NCI-H510A (cell line): ENCODE measurements at regions not wholly inside any gene's neighbourhood (a gene's known extent, or its start where the extent isn't known, plus 50 kb on each side); places are given as distances from the start of the nearest gene placed in this dataset.
"Not testable (repeated sequence)": the region's sequence is repeated elsewhere in the genome, so short reads cannot be mapped to it uniquely, and the experiment has no call there.

Experiments used
- DNase-seq: peaks from one replicate; lab custom pipeline; 2025; lab: John Stamatoyannopoulos, UW

GRCh38 chr3:79968418-79968817 lies 200.6 kb upstream of the ROBO1 start:
- no peak for DNase-seq

DNA sequence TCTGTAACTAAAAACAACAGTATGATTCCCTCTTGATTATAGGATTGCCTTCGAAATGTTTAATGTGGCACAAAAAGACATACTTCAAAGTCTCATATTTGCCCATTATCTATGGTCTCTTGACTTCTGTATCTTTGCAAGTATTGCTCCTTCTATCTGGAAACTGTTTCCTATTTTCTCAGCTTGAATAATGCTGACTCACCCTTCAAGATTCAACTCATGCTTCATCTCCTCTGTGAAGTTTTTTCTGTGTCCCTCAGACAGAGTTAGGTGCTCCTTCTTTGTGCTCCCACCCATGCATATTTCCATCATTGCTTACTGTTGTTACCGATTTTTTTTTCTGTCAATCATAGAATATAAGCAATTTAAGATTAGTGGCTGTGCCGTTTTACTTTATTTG lies 192.8 kb upstream of the ROBO1 start:
- no peak for DNase-seq

DNA sequence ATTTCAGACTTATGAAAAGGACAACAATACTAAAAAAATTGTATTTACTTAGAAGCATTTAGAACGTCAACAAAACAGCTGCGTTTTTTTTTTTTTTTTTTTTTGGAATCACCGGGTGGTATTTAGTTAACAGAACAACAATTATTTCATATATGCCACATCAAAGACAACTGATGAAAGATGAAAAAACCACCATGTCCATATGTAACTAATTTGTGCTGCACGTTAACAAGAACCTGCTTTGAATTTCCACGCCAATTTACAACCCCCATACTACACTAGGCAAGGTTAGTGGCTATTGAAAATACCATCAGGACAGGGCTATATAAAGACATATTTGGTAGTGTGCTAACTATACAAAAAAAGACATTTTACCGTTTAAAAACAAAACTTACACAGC lies 189.3 kb upstream of the ROBO1 start:
- DNase-seq, result no peak

- DNase-seq, result no peak
Measured at GRCh38 chr3:79954756-79955155, 187.0 kb upstream of the ROBO1 start.

DNA sequence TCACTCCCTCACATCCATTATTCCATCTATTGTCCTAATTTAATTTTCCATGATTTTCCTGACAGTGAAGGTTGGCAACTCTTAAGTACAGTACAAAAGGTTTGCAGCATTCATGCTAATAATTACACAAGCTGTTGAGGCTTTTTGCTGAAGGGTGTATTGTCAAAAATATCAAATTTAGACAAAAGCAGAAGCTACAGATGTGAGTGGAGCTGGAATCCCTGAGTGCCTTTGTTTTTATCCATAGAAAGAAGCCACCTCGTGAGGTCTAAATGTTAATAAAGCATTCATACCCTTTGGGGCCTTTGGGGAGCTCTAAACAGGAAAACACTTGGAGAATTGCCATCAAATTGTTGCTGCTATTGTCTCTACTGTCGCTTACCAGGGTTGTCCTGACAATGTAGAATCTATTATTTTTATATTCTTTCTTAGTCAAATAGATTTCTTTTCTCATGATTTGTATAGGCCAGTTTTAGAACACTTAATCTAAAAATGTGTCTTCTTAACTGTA lies 185.8 kb upstream of the ROBO1 start:
- DNase-seq, result no peak

GRCh38 chr3:79951426-79951825 lies 183.6 kb upstream of the ROBO1 start:
- DNase-seq, result not testable (repeated sequence)

DNA sequence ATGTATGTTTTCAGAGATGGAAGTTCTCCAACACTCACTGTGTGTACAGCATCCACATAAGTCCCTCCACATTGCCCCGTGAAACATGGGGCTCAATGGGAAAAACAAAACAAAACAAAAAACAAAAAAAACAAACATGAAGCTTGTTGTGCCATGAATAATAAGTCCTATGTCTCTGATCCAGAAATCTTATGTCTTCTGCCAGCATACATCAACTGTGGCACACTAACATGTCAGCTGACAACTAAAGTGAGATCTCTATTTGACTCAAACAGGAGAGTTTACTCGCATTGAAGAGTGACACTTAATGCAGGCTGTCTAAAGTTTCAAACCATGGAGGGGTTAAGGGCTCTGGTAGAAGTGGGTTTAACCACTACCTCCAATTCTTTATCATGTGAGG lies 180.2 kb upstream of the ROBO1 start:
- no peak for DNase-seq

- no peak for DNase-seq
Measured at GRCh38 chr3:79947469-79947868, 179.7 kb upstream of the ROBO1 start.

DNA sequence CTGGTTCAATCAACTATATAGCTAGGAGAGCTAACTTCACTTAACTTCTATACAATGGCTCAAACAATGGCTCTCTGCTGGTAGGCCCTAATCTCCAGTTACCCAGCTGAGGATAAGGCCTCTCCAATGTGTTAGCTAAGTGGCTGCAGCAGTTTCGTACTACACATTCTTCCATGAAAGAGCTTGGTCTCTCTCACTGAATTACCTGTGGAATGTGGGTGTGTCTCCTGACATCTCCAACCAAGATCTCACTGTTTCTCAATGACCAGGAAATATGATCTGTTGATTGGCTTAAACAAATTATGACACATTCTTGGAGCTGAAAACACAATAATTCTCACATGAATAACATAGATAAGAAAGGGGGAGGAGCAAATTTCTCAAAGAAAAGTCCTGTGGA lies 169.8 kb upstream of the ROBO1 start:
- DNase-seq, result no peak

DNA sequence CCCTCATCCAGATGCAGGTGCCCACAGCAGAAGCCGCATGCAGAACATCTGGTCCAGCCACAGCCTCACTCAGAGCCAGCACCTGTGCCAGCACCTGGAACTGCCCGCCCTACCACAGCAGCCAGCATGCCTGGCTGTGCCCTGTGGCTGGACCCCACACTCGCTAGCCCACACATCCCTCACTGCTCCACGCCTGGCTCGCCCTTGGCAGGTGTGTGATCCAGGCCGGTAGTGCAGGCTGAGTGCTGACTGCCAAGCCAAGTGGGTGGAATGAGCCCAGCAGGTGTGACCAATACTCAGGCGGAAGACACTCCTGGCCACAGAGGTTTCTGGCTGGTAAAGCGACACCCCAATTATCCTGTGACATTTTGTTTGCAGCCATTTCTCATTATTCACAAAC lies 162.4 kb upstream of the ROBO1 start:
- DNase-seq, result no peak

- DNase-seq, result no peak
Measured at GRCh38 chr3:79928687-79929408, 161.1 kb upstream of the ROBO1 start.

DNA sequence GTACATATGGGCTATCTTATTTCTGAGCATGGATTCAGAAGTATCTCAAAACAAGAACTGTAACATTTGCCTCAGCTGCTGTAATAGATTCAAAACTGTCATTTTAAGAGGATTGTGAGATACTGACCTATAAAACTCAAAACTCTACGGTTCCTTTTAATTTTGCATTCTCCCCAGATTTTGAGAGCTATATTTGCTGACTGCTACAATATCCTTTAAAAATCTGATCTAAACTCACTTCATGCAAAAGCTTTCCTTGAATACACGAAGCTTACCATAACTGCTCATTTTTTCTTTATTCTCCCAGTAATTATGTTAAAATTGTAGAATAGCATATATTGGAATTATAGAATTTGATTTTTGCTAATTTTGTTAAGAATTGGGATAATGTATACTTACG lies 158.7 kb upstream of the ROBO1 start:
- DNase-seq, result no peak

DNA sequence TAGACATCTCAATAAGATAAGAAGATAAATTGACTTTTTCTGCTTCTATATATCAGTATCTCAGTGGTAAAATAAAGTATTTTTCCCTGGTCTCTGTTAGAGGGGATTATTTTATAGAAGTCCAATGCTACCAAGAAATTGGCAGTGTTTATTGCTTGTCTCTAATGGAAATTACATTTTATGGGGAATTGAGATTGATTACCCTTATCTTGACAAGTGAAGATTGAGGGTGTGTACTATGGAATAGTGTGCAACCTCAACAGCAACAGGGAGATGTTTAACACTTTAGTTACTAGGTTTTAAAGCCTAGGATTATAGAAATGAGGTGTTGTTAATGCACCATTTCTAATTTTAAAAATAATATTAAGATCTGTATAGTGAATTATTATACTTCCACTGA lies 154.8 kb upstream of the ROBO1 start:
- no peak for DNase-seq

DNA sequence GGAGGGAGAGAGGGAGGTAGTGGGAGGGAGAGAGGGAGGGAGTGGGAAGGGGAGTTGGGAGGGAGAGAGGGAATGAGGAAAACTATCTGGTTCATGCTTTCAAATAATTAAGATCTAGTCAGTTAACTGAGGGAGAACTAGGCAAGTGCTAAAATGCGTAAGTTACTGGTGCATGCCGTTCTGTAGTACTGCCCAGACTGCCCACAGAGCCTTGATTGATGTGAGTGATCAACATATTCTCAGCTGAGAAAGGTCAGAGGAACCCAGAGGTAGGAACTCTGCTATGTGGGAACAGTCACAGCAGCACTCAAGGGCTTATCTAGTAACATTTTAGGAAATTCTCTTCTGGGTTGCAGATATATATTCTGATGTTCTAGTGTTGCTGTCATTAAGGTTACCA lies 149.8 kb upstream of the ROBO1 start:
- DNase-seq, result no peak

DNA sequence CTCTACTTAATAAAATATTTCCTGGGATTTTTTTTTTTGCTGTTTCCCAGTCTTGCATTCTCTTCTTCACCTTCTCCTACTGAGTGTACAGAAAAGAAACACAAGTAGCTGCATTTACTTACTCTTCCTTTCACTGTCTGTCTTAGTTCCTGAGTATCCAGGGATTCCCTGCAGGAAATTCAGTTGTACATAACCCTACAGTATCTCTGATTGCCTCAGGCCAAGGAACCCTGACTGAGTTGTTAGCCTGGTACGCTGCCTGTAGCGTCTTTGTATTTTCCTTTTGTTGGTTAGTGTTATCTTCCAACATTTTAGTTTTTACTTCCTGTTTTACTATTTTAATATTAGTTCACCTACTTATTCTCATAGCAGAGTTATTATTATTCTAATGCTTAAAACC lies 142.5 kb upstream of the ROBO1 start:
- no peak for DNase-seq

- DNase-seq, result no peak
Measured at GRCh38 chr3:79906106-79906505, 138.3 kb upstream of the ROBO1 start.

GRCh38 chr3:79902151-79902550 lies 134.4 kb upstream of the ROBO1 start:
- no peak for DNase-seq

DNA sequence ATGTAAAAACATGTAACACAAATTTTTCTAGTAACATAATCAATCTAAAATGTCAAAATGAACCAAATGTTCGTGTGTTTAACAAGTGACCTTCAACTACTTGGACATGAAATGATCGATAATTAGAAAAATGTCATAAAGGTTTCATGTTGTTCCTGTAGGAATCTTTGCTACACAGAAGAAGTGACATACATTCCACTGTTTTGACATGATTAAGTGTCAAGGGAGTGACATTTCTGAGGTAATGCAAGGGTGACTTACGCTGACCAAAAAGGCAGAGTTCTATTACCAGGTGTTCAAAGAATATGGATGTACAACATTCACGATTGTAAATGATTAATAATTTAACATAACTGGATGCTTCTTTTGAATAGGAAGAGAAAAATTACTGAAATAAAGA lies 131.1 kb upstream of the ROBO1 start:
- no peak for DNase-seq

- no peak for DNase-seq
Measured at GRCh38 chr3:79896086-79896485, 128.3 kb upstream of the ROBO1 start.

DNA sequence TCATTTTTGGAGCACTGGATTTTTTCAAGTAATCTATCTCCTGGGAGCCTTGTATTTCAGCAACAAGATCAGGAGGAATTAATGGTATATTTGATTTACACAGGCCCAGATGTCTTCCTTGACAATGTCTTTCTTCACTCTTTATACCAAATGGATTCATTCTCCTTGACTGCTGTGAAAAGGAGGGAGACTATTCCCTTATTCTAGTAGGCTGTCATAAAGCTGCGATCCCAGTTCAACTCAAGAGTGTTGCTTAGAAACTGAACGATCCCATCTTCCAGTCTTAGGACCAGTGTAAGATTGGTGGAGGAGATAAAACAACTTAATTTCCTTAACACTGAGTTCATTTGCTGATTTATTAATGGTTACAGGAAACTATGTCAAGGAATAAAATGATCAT lies 119.4 kb upstream of the ROBO1 start:
- DNase-seq, result no peak

- DNase-seq, result no peak
Measured at GRCh38 chr3:79886204-79886603, 118.4 kb upstream of the ROBO1 start.

- DNase-seq, result no peak
Measured at GRCh38 chr3:79885407-79885806, 117.6 kb upstream of the ROBO1 start.

GRCh38 chr3:79884354-79884753 lies 116.6 kb upstream of the ROBO1 start:
- DNase-seq, result no peak

GRCh38 chr3:79881431-79881830 lies 113.6 kb upstream of the ROBO1 start:
- no peak for DNase-seq
